ENCODE measurements at regions not wholly inside any gene's neighbourhood (a gene's known extent, or its start where the extent isn't known, plus 50 kb on each side); places are given as distances from the start of the nearest gene placed in this dataset.

GRCh38 chr3:20236603-20237002 is 50.6 kb upstream of the SGO1 start:
- FAIRE-seq (no peak), DNase-seq (ENCODE audit: insufficient read length, low spot score) (no peak)
